Esophagus mucosa (tissue), 1 donor: ENCODE measurements at regions not wholly inside any gene's neighbourhood (a gene's known extent, or its start where the extent isn't known, plus 50 kb on each side); places are given as distances from the start of the nearest gene placed in this dataset.

Experiments
- ATAC-seq: fragments of 200-7000 bp; cut with Tn5 transposase; one replicate; pipeline ENCODE4 v1.9.1; 2020
- donor health status: DM: yes; HTN: yes; CAD: no.

DNA sequence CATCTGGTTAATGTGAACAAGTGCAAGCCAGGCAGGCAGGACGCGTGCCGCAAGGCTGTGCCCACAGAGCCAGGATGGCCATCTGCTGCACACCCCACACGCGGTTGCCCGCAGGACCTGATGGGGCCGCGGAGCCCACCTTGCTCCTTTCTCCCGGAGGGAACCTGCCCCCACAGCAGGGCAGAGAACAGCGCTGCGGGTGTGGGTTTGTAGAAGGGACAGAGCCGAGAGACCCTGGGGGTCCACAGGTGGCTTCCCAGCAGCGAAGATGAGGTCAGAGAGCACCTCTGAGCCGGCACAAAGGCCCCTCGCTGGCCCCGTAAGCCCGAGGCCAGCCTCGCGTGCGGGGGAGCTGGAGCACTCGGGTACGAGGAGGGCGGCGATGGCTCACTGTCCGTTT, 460.8 kb upstream of the SALL3 start:
- peak; percentile 23 for ATAC-seq

DNA sequence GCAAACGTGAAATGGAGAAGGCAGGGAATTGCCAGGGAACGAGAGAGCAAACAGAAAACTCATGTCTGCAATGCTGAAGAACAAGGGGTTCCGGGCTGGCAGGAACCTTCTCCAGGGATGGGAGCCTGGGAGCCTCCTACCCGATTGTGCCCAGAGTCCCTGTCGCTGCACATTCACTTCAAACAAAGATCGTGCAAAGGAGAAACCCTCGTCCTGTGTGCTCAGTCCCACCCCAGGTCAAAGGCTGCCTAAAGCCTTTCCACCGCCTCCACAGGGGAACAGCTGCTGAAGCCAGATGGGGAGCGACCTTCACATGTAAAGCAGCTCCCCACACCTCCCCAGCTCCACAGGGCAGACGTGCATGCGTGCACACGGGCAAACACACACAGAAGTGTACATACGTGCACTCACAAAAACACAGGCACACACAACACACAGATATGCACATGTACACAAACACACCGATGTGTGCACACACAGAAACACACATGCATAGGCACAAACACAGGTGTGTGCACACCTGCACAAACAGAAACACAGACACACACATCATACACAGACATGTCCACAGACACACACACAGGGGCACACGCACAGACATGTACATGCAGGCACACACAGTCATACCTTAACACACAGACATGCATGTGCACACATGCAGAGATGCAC, 460.1 kb upstream of the SALL3 start:
- ATAC-seq = no peak

DNA sequence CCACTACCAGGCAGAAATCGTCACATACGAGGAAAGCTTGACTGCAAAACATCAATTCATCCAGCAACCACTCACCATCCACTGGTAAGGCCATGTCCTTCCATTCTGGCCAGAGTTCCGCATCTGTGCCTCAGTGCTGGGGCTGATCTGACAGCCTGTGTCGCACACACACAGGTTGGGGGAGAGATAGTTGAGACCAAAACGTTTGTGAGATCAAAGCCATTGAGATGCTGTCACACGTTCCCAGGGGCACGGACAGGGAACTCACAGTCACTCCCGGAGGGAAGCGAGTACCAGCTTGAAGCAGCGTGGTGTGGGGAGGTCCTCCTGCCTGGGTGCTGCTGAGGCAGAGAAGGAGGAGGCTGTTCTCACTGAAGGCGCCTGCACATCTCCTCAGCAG, 458.5 kb upstream of the SALL3 start:
- ATAC-seq = no peak

DNA sequence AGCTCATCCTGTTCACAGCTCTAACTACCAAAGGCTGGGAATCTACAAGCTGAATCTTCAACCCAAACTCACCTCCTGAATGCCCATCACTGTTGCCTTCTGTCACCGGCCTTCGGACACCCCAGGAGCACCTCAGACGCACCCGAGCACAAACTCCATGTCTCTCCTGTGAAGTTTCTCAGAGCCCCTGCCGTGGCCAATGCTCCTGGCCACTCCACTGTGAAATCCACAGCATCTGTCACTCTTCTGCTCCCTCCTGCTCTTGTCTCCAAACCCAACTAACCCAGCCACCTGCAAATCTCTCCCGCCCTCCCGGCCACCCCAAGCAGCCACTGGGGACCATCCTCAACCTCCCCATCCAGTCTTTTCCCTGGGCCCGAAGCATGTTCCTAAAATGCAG, 457.9 kb upstream of the SALL3 start:
- ATAC-seq = no peak

DNA sequence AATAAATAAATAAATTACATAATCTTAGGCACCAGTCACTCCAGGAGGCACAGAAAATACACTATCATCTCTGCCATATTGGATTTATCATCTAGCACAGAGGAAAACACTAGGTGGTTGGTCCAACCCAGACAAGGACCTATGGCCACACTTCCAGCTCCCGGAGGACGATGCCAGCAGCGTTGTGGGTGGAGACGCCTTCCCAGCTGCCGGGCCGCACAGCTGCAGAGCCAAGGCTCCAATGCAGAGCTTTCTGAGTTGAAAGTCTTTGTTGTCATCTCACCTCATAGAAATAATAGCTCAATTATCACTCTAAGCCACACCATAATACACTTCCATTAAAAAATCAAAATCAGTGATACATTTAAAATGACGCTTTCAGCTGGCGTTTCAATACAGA, 457.1 kb upstream of the SALL3 start:
- ATAC-seq = no peak

DNA sequence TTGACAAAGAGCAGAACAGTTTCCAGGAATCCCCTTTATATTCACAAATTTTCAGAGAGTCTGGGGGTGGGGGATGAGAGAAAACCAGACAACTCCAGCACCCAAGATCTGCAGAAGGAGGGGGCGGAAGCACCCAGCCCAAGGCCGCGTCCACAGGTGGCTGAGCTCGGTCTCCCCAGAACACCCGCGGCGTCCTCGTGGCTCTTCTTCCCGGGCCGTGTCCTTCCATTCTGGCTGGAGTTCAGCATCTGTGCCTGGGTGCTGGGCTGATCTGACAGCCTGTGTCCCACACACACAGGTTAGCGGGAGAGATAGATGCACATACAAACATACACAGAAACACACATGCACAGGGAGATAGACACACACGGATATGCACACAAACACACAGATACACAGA, 455.8 kb upstream of the SALL3 start:
- ATAC-seq = no peak

DNA sequence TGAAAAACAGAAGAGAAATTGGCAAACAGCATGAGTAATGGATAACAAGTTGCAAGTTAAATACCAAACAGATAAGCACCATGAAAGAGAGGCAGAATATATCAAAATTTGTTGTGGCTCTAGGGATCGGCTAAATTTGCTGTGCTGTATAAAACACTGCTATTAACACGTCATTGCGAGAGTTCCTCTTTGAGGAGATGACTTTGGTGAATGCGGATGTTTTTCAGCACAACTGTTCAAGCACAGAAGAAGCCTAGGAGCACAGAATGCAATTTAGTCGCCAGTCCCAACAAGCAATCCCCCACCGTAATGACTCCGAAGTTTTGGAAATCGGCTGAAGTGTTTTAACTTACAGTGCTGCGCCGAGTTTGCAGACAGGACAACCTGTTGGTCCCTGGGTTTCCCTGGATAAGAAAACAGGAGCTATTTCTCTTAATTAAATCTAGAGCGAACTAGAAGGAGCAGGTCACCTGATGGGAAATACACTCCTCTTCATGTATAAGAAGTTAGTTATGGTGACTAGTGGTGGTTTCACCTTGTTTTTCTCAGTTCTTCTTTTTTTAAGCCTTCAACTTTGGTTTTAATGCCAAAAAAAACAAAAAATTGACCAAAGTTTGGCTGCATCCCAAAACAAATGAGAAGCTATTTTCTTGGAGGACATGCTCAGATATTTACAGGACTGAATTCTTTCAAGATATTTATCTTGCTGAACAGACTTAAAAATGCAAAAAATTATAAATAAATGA, 454.1 kb upstream of the SALL3 start:
- ATAC-seq = no peak

DNA sequence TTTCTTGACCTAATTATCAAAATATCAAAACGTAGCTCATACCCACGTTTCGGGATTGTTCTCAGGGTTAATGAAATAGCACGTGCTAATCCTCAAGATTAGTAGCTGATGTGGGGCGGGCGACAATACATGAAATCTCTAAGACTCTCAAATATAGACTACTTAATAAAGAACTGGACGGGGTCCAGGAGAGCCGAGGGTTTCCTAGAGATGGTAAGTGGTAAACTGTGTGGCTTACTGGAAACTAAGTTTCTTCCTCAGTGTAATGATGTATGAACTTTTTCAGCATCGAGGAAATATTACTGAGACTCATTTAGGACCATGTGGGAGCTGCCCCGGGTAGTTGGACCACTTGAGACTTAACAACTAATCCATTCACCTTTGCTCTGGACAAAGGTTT, 453.3 kb upstream of the SALL3 start:
- ATAC-seq = no peak

DNA sequence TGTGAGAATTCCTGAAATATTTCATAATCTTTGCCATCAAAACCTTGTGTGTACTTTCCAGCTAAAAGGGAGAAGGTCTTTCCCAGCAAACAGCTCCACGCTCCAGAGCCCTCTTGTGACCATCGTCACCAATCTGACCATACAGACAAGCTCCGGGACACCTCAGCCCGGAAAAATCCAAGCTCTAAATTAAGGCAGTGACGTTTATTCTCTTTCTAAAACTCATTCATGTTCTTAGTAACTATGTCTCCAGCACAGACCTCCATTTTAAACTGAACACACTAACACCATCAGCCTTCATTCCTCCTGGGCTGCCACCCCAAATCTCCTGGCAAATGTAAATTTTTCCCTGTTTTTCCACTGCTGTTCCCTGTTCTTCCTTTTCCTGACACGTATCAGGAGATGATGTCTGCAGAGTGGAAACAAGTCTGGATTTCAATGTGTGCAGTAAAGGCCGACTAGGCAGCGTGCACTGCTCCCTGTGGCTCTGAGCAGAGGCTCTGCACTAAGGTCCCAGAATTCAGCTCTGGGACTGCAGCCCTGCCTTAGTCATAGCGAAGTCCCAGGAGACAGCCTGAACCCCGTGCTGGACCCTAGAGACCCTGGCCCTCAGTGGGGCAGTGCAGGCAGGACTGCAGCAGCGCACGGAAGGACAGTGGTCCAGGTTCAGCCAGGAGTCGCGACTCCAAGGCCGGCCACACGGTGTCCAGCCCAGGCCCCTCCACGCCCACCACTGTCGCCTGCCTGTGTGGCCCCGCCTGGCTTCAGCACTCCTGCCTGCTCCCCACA, 452.5 kb upstream of the SALL3 start:
- ATAC-seq = no peak

DNA sequence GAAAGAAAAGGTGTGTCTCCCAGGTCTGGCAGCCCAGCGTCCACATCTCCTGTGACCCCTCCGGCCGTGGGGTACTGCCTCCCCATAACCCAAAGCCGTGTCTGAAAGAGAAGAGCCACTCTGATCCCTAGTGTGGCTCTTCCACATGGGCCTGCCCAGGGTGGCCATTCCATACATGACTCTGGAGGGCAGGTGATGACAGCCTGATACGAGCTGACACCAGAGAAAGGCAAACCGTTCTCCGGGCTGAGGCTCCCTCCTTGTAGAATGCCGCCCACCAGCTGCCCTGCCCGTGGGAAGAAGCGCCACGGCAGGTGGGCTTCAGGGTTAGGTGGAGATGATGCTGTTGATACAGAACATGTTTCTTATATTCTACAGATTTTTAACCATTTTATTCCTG, 451.6 kb upstream of the SALL3 start:
- no peak for ATAC-seq

DNA sequence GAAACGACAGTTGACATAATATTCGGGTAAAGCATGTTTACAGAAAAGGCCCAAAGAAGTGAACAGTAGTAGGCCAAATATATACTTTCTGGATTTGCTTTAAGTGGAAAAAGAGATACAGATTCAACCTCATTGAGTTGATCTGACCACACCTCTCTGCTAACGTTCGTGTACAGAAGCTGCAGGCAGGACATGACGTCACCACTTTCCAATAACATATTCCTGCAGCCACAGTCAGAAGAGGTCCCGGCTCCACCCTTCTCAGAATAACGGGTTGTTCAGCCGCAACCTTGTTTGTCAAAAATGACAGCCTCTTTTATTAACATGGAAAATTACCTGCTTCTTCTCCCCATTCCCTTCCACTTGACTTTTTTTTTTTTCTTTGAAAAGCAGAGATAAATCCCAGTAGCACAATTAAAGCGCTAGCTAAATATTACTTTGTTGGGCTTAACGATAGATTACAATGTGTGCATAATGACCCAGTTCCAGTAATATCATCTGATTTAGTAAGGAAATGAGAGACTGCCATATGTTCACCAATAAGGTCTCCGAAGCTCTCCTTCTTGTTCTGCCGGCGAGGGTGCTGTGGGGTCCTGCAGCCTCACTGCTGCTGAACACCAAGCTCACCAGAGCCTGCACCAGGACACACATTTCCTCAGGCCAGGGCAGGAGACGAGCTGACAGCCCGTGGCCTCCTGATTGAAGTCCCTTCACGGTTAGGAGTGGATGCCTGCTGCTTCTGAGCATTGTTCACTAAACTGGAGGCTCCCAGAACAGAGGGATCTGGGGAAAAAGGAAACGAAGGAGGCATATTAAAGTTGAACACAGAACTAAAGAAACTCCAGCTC, 451.0 kb upstream of the SALL3 start:
- ATAC-seq = no peak

DNA sequence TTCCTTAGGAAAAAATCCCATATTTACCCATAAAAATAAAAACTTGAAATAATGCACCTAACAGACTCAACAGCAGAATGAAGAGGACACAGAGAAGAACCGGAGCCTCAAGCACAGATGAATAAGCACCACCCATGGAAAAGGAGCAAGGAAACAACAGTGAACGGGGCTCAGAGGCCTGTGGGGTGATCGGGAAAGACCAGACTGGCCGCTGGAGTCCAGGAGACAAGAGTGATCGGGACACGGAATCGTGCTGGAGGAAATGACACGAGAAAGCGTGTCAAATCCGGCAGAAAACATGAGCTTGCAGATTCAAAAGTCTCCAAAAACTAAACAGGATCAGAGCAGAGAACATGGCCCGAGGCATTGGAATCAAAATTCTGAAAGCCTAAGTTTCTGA, 448.0 kb upstream of the SALL3 start:
- no peak for ATAC-seq

DNA sequence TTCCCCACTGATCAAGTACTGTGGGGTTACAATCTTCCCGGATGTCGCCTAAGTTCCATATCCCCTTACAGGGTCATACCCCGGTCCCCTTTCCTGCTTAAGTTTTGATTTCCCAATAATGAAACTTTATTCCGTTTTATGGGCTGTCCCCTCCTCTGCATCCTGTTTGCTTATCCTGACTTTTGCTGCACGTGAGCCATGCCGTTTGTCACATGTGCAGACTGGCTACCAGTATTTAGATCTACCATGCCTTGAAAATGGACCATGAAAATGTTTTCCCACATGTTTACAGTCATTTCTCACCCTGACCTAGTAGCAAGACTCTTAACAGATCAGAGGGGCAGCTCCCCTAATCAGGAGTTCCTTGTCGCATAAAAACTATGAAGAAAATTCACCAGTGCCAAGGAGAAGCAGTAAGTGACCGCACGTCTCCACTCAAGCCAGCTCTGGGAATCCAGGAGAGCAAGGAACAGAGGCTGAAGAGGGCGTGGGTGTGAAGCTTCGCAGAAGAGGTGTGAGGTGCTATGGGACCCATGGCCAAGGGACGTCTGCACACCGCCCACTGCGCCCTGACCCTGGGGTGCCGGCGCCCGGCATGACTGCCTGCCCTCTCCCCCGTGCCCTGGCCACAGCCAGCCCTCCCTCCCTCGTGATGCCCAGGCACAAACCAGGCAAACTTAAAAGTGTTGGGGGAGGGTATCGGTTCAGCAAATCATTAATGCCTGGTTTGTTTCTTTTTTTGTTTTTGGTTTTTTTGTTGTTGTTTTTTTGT, 440.8 kb upstream of the SALL3 start:
- no peak for ATAC-seq

DNA sequence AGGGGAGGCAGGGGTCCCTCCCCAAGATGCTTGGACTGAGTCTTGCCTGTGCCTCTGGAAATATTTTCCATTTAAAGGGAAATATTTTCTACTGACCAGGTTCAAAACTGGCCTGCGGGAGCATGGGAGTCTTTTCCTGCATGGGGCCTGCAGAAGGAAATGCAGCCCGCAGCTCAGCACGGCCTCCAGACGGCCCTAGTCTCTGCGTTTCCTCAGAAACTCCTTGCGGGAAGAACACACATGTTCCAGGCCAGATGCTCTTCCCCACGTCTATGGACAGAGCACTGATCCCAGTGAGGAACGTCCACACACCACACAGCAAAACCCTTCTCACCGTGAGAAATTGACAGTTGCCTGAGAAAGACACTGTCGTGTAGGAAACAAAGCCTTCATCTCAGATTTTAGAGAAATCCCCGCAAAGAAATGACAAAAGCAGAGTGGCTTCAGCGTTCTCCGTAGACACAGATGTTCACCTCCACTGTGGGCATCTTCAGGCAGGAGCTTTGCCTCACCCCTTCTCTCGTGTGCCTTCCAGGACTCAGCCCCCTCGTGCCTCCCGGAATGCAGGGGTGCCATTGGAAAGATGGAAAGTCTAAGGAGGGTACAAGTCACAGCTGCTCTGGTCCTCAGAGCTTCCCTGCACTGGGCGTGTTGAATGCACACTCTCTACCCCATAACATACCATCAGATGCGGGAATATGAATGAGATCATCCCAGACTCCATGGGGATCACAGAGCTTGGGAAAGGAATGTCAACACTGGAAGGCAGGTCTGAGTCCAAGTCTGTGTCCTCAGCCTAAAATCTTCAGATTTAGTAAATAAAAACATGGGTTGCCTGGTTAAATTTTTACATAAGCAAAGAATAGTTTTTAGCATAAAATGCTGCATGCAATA, 438.7 kb upstream of the SALL3 start:
- no peak for ATAC-seq

DNA sequence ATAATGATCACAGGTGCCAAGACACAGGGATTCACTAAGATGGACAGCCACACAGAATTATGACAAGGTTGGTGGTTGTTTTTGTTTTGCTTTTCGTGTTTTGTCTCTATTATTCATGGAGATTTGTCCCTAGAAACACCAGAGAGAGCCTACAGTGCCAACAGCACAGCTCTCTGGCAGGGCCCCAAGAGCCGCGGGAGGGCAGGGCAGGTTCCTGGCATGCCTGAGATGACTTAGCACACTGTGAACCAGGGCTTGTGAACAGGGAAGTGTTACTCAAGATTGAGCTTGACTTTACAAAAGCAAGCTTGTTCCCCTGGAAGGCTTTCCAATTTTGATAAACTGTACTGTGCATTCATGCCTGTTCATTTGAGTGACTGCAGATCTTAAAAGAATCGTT, 437.4 kb upstream of the SALL3 start:
- ATAC-seq = peak; percentile 97

DNA sequence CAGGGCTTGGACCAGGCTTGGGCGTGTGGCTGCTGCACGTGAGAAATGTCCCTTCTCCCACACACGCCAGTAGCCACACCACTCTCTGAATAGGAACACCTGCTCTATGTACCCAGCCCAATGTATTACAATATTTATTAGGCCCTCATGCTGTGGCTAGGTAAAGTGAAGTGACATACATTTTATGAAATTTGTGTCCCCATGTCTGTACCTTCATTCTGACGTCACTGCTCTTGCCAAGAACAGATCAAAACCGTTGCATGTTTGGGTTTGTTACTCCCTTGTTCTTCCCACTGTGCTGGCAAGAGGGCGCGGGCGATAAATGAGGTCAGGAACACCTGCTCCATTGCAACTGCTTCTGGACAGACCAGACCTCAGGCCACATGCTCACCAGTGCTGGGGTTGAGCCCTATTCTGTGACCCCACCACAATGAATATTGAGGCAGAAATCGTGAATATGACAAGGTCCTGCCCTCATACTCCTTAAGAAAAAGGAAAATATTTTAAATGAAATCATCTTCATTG, 436.4 kb upstream of the SALL3 start:
- no peak for ATAC-seq

DNA sequence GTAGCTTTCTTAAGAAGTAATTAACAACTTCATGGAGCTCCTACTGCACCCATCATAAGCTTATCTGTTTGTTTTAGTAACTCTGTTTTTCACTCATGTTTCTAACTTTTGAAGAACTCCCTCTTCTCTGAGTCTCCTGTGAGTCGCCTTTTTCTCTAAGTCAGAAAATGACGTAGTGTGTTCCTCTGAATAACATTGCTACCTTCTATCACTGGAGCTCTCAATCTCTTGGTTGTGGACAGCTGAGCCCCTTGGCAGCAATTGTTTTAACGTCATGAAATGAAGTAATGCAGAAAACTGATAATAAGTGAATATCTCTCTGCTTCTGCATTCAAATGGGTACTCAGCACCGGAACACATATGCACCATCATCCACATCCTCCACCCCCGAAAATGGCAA, 433.3 kb upstream of the SALL3 start:
- no peak for ATAC-seq

DNA sequence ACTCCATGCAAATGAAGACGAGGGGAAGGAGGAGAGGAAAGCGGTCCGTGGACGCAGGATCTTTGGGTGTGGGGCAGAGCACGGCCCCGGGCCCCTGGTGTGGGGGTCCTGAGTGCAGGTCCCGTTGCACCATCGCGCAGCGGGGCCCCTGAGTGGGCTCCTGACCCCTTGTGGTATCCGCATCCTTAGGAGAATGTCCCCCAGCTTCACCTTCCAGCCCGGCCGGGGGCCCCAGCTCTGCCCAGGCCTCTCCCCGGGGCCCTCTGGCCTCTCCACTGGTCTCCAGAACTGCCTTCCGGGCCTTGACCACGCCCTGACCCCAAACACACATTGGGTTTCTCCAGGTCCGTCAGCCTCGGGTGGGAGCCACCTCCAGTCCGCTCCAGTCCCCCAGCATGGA, 431.8 kb upstream of the SALL3 start:
- no peak for ATAC-seq

DNA sequence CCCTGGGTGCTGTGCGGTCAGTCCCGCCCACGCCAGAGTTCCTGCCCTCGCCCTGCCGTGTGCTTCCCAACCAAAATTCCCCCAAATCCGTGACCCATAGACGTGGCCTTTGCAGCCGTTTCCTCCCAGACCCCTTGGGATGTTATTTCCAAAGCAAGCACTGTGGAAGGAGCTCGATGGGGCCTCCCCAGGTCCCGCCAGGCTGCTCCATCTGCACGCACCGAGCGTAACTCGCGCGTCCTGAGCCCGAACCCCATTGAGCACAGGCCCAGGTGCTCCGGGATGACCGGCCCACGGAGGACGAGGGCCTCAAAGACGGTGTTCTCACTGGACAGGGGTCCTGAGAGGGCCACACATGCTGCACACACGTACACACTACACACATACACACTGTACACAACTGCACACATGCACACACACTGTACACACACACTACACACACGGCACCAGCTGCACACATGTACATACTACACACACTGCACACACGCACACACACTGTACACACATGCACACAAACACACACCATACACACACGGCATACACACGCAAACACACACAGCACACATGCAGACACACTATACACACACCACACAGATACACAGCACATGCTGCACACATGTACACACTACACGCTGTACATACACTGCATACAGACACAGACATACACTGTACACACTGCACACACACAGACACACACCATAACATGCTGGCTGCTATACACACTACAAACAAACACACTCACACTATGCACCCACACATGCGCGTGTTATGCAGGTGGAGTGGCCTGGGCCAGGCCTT, 431.2 kb upstream of the SALL3 start:
- ATAC-seq = no peak

DNA sequence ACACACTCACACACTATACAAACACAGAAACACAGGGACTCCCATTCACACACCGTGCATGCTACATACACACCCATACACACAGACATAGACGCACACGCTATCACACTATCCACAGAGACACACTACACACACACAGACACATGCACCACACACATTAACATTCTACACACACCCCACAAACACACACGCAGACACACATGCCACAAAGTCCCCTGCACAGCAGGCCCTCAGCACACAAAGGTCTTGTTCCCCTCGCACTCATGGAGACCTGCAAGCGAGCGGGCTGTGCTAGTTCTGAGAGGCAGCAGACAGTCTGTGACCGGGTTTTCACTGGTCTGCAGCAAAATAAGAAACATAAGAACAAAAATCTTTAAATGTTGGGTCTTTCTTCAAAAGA, 429.6 kb upstream of the SALL3 start:
- ATAC-seq = no peak
